Ectodermal cell (in vitro differentiated cells): ENCODE measurements at regions not wholly inside any gene's neighbourhood (a gene's known extent, or its start where the extent isn't known, plus 50 kb on each side); places are given as distances from the start of the nearest gene placed in this dataset.

Experiments used
- H3K27ac ChIP-seq: 2 replicates; pipeline ENCODE4 v1.7.0; 2013; ENCODE audit warnings: mild to moderate bottlenecking, low read depth, low read length; ENCODE audit not compliant: insufficient read depth, poor library complexity, severe bottlenecking
- H3K27me3 ChIP-seq: 2 replicates; pipeline ENCODE4 v1.7.0; 2013; ENCODE audit warnings: mild to moderate bottlenecking, low read length; ENCODE audit not compliant: insufficient read depth, control insufficient read depth, poor library complexity, severe bottlenecking
- H3K36me3 ChIP-seq: one replicate; pipeline ENCODE4 v1.7.0; 2013; ENCODE audit warnings: low read length; ENCODE audit not compliant: control insufficient read depth, insufficient read depth
- H3K4me1 ChIP-seq: one replicate; pipeline ENCODE4 v1.7.0; 2013; ENCODE audit warnings: low read length; ENCODE audit not compliant: control insufficient read depth, insufficient read depth
- H3K4me3 ChIP-seq: 2 replicates; pipeline ENCODE4 v1.7.0; 2013; ENCODE audit warnings: low read depth, low read length, control low read depth; ENCODE audit not compliant: insufficient read depth
- H3K9me3 ChIP-seq: 2 replicates; pipeline ENCODE4 v1.7.0; 2013; ENCODE audit warnings: mild to moderate bottlenecking, low read length, moderate library complexity; ENCODE audit not compliant: control insufficient read depth
- WGBS, 2 experiments: methylation state at CpG; one replicate each; pipeline ENCODE4 v1.1.7; 2013; ENCODE audit warnings: missing lambda C conversion rate in 2 of 2; 5-methylcytosine and 5-hydroxymethylcytosine counted together

- no peak overlapping the region for H3K4me3 ChIP-seq
- 100% methylated on average over 1 of the region's 1 CpG for WGBS, 2 experiments
Measured at GRCh38 chr3:117308756-117309155, 599.2 kb downstream of the TUSC7 start.

DNA sequence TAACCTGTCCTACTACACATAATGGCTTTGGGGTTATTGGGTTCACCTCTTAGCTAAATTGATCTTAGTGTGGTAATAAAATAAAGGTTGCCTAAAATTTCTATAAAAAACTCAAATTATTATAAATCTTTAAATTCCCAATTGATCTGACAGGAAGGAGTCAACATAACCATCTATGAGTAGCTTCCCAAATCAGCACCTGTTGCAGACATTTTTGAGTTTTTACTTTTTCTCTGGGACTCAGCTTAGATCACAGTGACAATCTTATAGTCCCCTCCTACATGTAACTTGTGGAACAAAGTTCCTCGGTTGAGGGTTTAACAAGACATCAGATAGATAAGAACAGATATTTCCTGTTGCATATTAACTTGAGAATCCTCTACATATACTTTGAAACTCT lies 601.0 kb downstream of the TUSC7 start:
- Histone ChIP-seq H3K4me3 (no peak overlapping the region), H3K27me3 (no peaks in the 10 kb centered on the region), H3K4me1 (no peaks in the 10 kb centered on the region), H3K27ac (no peak overlapping the region), H3K9me3 (no peaks in the 10 kb centered on the region), H3K36me3 (no peaks in the 10 kb centered on the region)
- WGBS, 2 experiments: 79 to 93% methylated on average over 1 of the region's 1 CpG

More at GRCh38 chr3:117308756-117309155, 599.2 kb downstream of the TUSC7 start:
- H3K27ac ChIP-seq: no peak overlapping the region
- H3K27me3 ChIP-seq: no peaks in the 10 kb centered on the region
- H3K9me3 ChIP-seq: no peaks in the 10 kb centered on the region
- H3K4me1 ChIP-seq: no peaks in the 10 kb centered on the region
- H3K36me3 ChIP-seq: no peaks in the 10 kb centered on the region

DNA sequence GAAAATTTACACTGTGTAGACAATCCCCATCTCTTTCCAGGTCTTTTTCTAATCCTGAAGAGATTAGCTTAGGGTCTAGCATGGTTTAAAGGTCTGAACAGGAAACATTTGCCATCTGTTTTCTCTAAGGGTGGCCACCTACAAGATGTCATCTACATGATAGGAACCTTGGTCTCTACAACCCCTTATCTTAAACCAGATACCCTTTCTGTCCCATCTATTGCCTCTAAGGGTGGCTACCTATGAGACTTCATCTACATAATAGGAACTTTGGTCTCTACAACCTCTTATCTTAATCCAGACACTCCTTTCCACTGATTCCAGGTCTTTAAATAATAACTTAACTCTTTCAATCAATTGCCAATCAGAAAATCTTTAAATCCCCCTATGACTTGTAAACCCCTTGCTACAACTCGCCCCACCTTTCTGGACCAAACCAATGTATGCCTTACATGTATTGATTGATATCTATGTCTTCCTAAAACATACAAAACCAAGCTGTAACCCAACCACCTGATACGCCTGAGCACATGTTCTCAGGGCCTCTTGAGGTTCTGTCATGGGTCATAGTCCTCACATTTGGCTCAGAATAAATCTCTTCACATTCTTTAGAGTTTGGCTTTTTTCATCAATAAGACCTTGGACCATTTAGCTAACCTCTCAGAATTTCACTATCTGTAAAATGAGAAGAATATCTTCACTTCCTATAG lies 605.0 kb downstream of the TUSC7 start:
- Histone ChIP-seq H3K4me3 (no peak overlapping the region), H3K27ac (no peak overlapping the region), H3K9me3 (no peaks in the 10 kb centered on the region), H3K4me1 (no peaks in the 10 kb centered on the region), H3K36me3 (no peaks in the 10 kb centered on the region), H3K27me3 (no peaks in the 10 kb centered on the region)
- 91 to 93% methylated on average over 2 of the region's 2 CpGs for WGBS, 2 experiments

DNA sequence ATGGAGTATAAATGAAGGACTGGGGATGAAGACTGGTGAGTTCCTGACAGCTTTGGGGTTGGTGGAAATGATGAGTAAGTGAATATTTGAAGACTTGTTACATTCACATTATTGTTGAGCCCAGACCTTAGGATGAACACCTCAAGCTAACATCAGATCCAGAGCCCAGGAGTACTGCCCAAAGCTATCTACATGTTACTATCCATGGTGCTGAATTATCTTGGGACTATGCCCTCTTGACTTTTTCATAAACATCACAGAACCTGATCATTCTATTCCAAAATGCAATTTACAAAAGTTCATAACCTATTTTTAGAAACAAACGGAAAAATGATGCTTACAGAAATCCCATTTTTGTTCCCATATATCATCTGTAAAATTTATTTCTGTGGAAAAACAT lies 613.3 kb downstream of the TUSC7 start:
- H3K4me1 ChIP-seq: no peaks in the 10 kb centered on the region

GRCh38 chr3:117346901-117347300 lies 637.3 kb downstream of the TUSC7 start:
- no peaks in the 10 kb centered on the region for H3K9me3 ChIP-seq
- WGBS, 2 experiments: 92 to 95% methylated on average over 3 of the region's 3 CpGs
- no peaks in the 10 kb centered on the region for H3K36me3 ChIP-seq
- H3K27me3 ChIP-seq: no peaks in the 10 kb centered on the region
- no peak overlapping the region for H3K4me3 ChIP-seq
- no peak overlapping the region for H3K27ac ChIP-seq
- H3K4me1 ChIP-seq: no peaks in the 10 kb centered on the region

More for the DNA sequence above, 613.3 kb downstream of the TUSC7 start:
- no peak overlapping the region for H3K4me3 ChIP-seq
- 0 to 33% methylated on average over 1 of the region's 1 CpG for WGBS, 2 experiments
- no peaks in the 10 kb centered on the region for H3K36me3 ChIP-seq
- no peaks in the 10 kb centered on the region for H3K9me3 ChIP-seq
- no peaks in the 10 kb centered on the region for H3K27me3 ChIP-seq
- no peak overlapping the region for H3K27ac ChIP-seq

GRCh38 chr3:117348884-117349283 lies 639.3 kb downstream of the TUSC7 start:
- H3K4me1 ChIP-seq: no peaks in the 10 kb centered on the region
- no peaks in the 10 kb centered on the region for H3K36me3 ChIP-seq
- no peak overlapping the region for H3K4me3 ChIP-seq
- H3K27ac ChIP-seq: no peak overlapping the region
- H3K27me3 ChIP-seq: no peaks in the 10 kb centered on the region
- H3K9me3 ChIP-seq: no peaks in the 10 kb centered on the region
- WGBS, 2 experiments: 78 to 88% methylated on average over 1 of the region's 1 CpG

- no peaks in the 10 kb centered on the region for H3K4me1 ChIP-seq
- H3K9me3 ChIP-seq: no peaks in the 10 kb centered on the region
- 100% methylated on average over 1 of the region's 1 CpG for WGBS, 2 experiments
- H3K27me3 ChIP-seq: no peaks in the 10 kb centered on the region
- H3K27ac ChIP-seq: no peak overlapping the region
- no peak overlapping the region for H3K4me3 ChIP-seq
- no peaks in the 10 kb centered on the region for H3K36me3 ChIP-seq
Measured at GRCh38 chr3:117349566-117349965, 640.0 kb downstream of the TUSC7 start.

- 92 to 97% methylated on average over 2 to 3 of the region's 3 CpGs for WGBS, 2 experiments
- H3K4me3 ChIP-seq: no peak overlapping the region
- H3K27ac ChIP-seq: no peak overlapping the region
- H3K4me1 ChIP-seq: no peaks in the 10 kb centered on the region
- H3K9me3 ChIP-seq: no peaks in the 10 kb centered on the region
- no peaks in the 10 kb centered on the region for H3K27me3 ChIP-seq
- H3K36me3 ChIP-seq: no peaks in the 10 kb centered on the region
Measured at GRCh38 chr3:117350371-117350770, 640.8 kb downstream of the TUSC7 start.

- Histone ChIP-seq H3K4me1 (no peaks in the 10 kb centered on the region), H3K9me3 (no peaks in the 10 kb centered on the region), H3K4me3 (no peak overlapping the region), H3K36me3 (no peaks in the 10 kb centered on the region), H3K27ac (no peak overlapping the region), H3K27me3 (no peaks in the 10 kb centered on the region)
- 43 to 61% methylated on average over 4 of the region's 4 CpGs for WGBS, 2 experiments
Measured at GRCh38 chr3:117355566-117355965, 646.0 kb downstream of the TUSC7 start.

DNA sequence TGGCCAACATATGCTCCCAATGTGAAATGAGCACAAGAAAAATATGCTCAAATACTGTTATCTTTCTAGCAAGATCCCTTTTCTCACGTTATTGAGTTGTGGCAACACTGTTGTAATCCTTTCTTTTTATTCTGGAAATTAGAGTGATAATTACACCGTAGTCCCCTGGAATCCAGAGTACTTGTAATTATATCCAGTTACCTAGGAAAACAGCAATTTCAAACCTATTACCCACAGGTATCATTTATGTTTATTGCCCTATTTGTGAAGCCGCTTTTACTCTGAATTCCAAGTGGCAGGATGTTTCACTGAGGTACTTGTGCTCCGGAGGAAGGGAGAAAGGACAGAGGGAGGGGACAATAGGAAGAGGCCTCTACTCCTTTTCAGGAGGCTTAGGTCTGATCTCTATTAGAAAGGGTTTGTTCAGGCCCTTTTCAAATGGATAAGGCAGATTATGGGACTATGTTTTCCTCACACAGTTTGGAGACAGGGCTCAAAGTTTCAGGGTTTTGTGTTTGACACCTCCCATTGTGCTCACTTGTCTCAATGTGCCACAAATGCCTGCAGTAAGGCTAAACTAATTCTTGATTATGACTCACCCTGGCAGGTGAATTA lies 646.6 kb downstream of the TUSC7 start:
- Histone ChIP-seq H3K4me1 (no peaks in the 10 kb centered on the region), H3K4me3 (no peak overlapping the region), H3K36me3 (no peaks in the 10 kb centered on the region), H3K27me3 (no peaks in the 10 kb centered on the region), H3K9me3 (no peaks in the 10 kb centered on the region), H3K27ac (no peak overlapping the region)
- WGBS, 2 experiments: 14 to 30% methylated on average over 3 to 4 of the region's 4 CpGs
